GM15510 (cell line): ENCODE measurements at regions not wholly inside any gene's neighbourhood (a gene's known extent, or its start where the extent isn't known, plus 50 kb on each side); places are given as distances from the start of the nearest gene placed in this dataset.

Experiments
- POLR2A ChIP-seq: IDR thresholded peaks from 3 replicates; pipeline ENCODE4 v1.6.1; 2011; ENCODE audit warnings: borderline replicate concordance; ENCODE audit not compliant: insufficient read length; ENCODE audit errors: extremely low read depth

GRCh38 chr17:77647531-77647930 lies 311.0 kb upstream of the TNRC6C start:
- TF ChIP-seq POLR2A, result no peak

- no peak for TF ChIP-seq POLR2A
These were observed 308.7 kb upstream of the TNRC6C start for GRCh38 chr17:77649717-77650211.

- no peak for TF ChIP-seq POLR2A
These were observed 306.5 kb upstream of the TNRC6C start for GRCh38 chr17:77651988-77652387.

GRCh38 chr17:77654296-77654695 lies 304.2 kb upstream of the TNRC6C start:
- no peak for TF ChIP-seq POLR2A

- TF ChIP-seq POLR2A, result no peak
These were observed 303.7 kb upstream of the TNRC6C start for GRCh38 chr17:77654850-77655249.

- TF ChIP-seq POLR2A, result no peak
These were observed 302.4 kb upstream of the TNRC6C start for GRCh38 chr17:77656054-77656453.

GRCh38 chr17:77657839-77658238 lies 300.7 kb upstream of the TNRC6C start:
- no peak for TF ChIP-seq POLR2A

GRCh38 chr17:77660524-77660923 lies 298.0 kb upstream of the TNRC6C start:
- no peak for TF ChIP-seq POLR2A

GRCh38 chr17:77662833-77663232 lies 295.7 kb upstream of the TNRC6C start:
- no peak for TF ChIP-seq POLR2A

GRCh38 chr17:77664097-77664729 lies 294.3 kb upstream of the TNRC6C start:
- no peak for TF ChIP-seq POLR2A

GRCh38 chr17:77665833-77666232 lies 292.7 kb upstream of the TNRC6C start:
- TF ChIP-seq POLR2A, result no peak

GRCh38 chr17:77666462-77666861 lies 292.0 kb upstream of the TNRC6C start:
- TF ChIP-seq POLR2A, result no peak

GRCh38 chr17:77666881-77667395 lies 291.6 kb upstream of the TNRC6C start:
- no peak for TF ChIP-seq POLR2A

GRCh38 chr17:77667478-77667877 lies 291.0 kb upstream of the TNRC6C start:
- TF ChIP-seq POLR2A, result no peak

GRCh38 chr17:77668518-77668917 lies 290.0 kb upstream of the TNRC6C start:
- TF ChIP-seq POLR2A, result no peak

- TF ChIP-seq POLR2A, result no peak
These were observed 288.3 kb upstream of the TNRC6C start for GRCh38 chr17:77670173-77670572.

- no peak for TF ChIP-seq POLR2A
These were observed 284.1 kb upstream of the TNRC6C start for GRCh38 chr17:77674358-77674757.

- no peak for TF ChIP-seq POLR2A
These were observed 283.1 kb upstream of the TNRC6C start for GRCh38 chr17:77675411-77675810.

- no peak for TF ChIP-seq POLR2A
These were observed 282.7 kb upstream of the TNRC6C start for GRCh38 chr17:77675816-77676215.
